IMR-90 (cell line): ENCODE measurements at regions not wholly inside any gene's neighbourhood (a gene's known extent, or its start where the extent isn't known, plus 50 kb on each side); places are given as distances from the start of the nearest gene placed in this dataset.

Source experiments
- ATAC-seq: fragments of 200-7000 bp; cut with Tn5 transposase; 2 replicates; pipeline ENCODE4 v1.9.1; 2020; ENCODE audit warnings: low read depth, mild to moderate bottlenecking, moderate library complexity
- BruUV-seq: library from RNA; stranded (reverse); fragments of 400-500 nt; replicated peaks from 2 replicates; lab custom pipeline; 2021; lab: Mats Ljungman, UMichigan
- CTCF ChIA-PET: fragments of 300-600 bp; formaldehyde crosslinking; extraction: SDS; loops from one replicate; lab custom pipeline; 2021; ENCODE audit warnings: antibody characterized with exemption; lab: Yijun Ruan, JAX
- POLR2A ChIA-PET: fragments of 300-600 bp; sonication (Branson Sonifier 250); formaldehyde crosslinking; loops from one replicate; lab custom pipeline; 2022; ENCODE audit warnings: antibody characterized with exemption; ENCODE audit not compliant: unreplicated experiment; lab: Charles Lee
- DNase-seq: peaks from one replicate; pipeline ENCODE4 v3.0.0; 2013
- H2AFZ ChIP-seq: replicated peaks from 2 replicates; pipeline ENCODE3; 2013; ENCODE audit warnings: low read length, mild to moderate bottlenecking; ENCODE audit not compliant: poor library complexity
- H2AK5ac ChIP-seq: 2 replicates; pipeline ENCODE4 v1.6.1; 2013; ENCODE audit warnings: low read depth, low read length, inconsistent platforms
- H2AK9ac ChIP-seq: replicated peaks from 2 replicates; pipeline ENCODE3; 2013; ENCODE audit warnings: mild to moderate bottlenecking, low read depth, low read length, moderate library complexity; ENCODE audit not compliant: poor library complexity
- H2BK120ac ChIP-seq: 2 replicates; pipeline ENCODE4 v1.6.1; 2013; ENCODE audit warnings: low read depth, low read length, inconsistent platforms
- H2BK15ac ChIP-seq: 3 replicates; pipeline ENCODE4 v1.6.1; 2013; ENCODE audit warnings: low read depth, low read length, inconsistent platforms
- H2BK20ac ChIP-seq: 2 replicates; pipeline ENCODE4 v1.6.1; 2013; ENCODE audit warnings: low read depth, mild to moderate bottlenecking, inconsistent platforms, low read length, moderate library complexity
- H2BK5ac ChIP-seq: 2 replicates; pipeline ENCODE4 v1.6.1; 2013; ENCODE audit warnings: mild to moderate bottlenecking, low read depth, low read length, inconsistent platforms; ENCODE audit not compliant: poor library complexity, severe bottlenecking
- H3K14ac ChIP-seq: replicated peaks from 2 replicates; pipeline ENCODE4 v1.6.1; 2013; ENCODE audit warnings: low read depth, low read length, inconsistent platforms
- H3K18ac ChIP-seq: 2 replicates; pipeline ENCODE4 v1.6.1; 2013; ENCODE audit warnings: low read depth, low read length, control low read depth
- H3K23ac ChIP-seq: 2 replicates; pipeline ENCODE4 v1.6.1; 2013; ENCODE audit warnings: low read depth, low read length, inconsistent platforms
- H3K27ac ChIP-seq: 2 replicates; pipeline ENCODE4 v1.5.1; 2013; ENCODE audit warnings: mild to moderate bottlenecking, control low read depth, low read length; ENCODE audit not compliant: insufficient read depth
- H3K27me3 ChIP-seq: 2 replicates; pipeline ENCODE4 v1.6.1; 2013; ENCODE audit warnings: low read length; ENCODE audit not compliant: control insufficient read depth, insufficient read depth
- H3K36me3 ChIP-seq: 2 replicates; pipeline ENCODE4 v1.6.1; 2013; ENCODE audit warnings: low read length, mixed read lengths; ENCODE audit not compliant: control insufficient read depth, insufficient read depth
- H3K4ac ChIP-seq: 2 replicates; pipeline ENCODE4 v1.6.1; 2013; ENCODE audit warnings: low read depth, low read length, inconsistent platforms
- H3K4me1 ChIP-seq: 2 replicates; pipeline ENCODE4 v1.6.1; 2013; ENCODE audit warnings: low read length, mixed read lengths; ENCODE audit not compliant: control insufficient read depth, insufficient read depth
- H3K4me2 ChIP-seq: 2 replicates; pipeline ENCODE4 v1.6.1; 2013; ENCODE audit warnings: low read depth, mild to moderate bottlenecking, control low read depth, low read length, moderate library complexity
- H3K4me3 ChIP-seq: 2 replicates; pipeline ENCODE4 v1.5.1; 2013; ENCODE audit warnings: low read depth, mild to moderate bottlenecking, control low read depth, low read length, moderate library complexity; ENCODE audit not compliant: insufficient read depth
- H3K56ac ChIP-seq: 2 replicates; pipeline ENCODE4 v1.6.1; 2013; ENCODE audit warnings: low read length, inconsistent platforms; ENCODE audit not compliant: insufficient read depth; ENCODE audit errors: extremely low read depth
- H3K79me1 ChIP-seq, 2 experiments: 2 replicates each; pipeline ENCODE4 v1.6.1; 2013; ENCODE audit warnings: low read length in 2 of 2, inconsistent platforms in 1 of 2, low read depth in 1 of 2
- H3K9ac ChIP-seq: 2 replicates; pipeline ENCODE4 v1.6.1; 2013; ENCODE audit warnings: low read depth, low read length, control low read depth
- H3K9me1 ChIP-seq: 2 replicates; pipeline ENCODE4 v1.6.1; 2013; ENCODE audit warnings: low read length, inconsistent platforms; ENCODE audit not compliant: insufficient read depth
- H3K9me3 ChIP-seq: 2 replicates; pipeline ENCODE4 v1.6.1; 2013; ENCODE audit warnings: low read length; ENCODE audit not compliant: control insufficient read depth, insufficient read depth
- H4K20me1 ChIP-seq: 2 replicates; pipeline ENCODE4 v1.6.1; 2013; ENCODE audit warnings: low read length, inconsistent platforms; ENCODE audit not compliant: insufficient read depth
- H4K5ac ChIP-seq: 2 replicates; pipeline ENCODE4 v1.6.1; 2013; ENCODE audit warnings: mild to moderate bottlenecking, low read depth, low read length, control low read depth
- H4K8ac ChIP-seq, 2 experiments: 2 replicates each; pipeline ENCODE4 v1.6.1; 2013; ENCODE audit warnings: low read depth in 2 of 2, low read length in 2 of 2, control low read depth in 1 of 2, inconsistent platforms in 1 of 2
- H4K91ac ChIP-seq: 2 replicates; pipeline ENCODE4 v1.6.1; 2013; ENCODE audit warnings: low read depth, low read length, inconsistent platforms; ENCODE audit not compliant: insufficient read depth
- BHLHE40 ChIP-seq: fragments of 150-350 bp; IDR thresholded peaks from 2 replicates; pipeline ENCODE4 v1.6.1; 2016; ENCODE audit warnings: mild to moderate bottlenecking, low read depth, low read length
- MAFK ChIP-seq: IDR thresholded peaks from 2 replicates; pipeline ENCODE4 v1.6.1; 2012; ENCODE audit warnings: low read depth, low read length, improper control_type of control experiment
- MAZ ChIP-seq: IDR thresholded peaks from 2 replicates; pipeline ENCODE4 v1.6.1; 2012; ENCODE audit warnings: low read depth, mild to moderate bottlenecking, low read length, improper control_type of control experiment, moderate library complexity, borderline replicate concordance
- NFE2L2 ChIP-seq: fragments of 150-350 bp; IDR thresholded peaks from 2 replicates; pipeline ENCODE4 v1.6.1; 2016; ENCODE audit warnings: low read depth, mild to moderate bottlenecking, low read length
- RAD21 ChIP-seq: IDR thresholded peaks from 2 replicates; pipeline ENCODE4 v1.6.1; 2012; ENCODE audit warnings: low read length, improper control_type of control experiment
- RCOR1 ChIP-seq: IDR thresholded peaks from 2 replicates; pipeline ENCODE4 v1.6.1; 2012; ENCODE audit warnings: mild to moderate bottlenecking, low read length, improper control_type of control experiment; ENCODE audit not compliant: insufficient replicate concordance
- WGBS, 2 experiments: methylation state at CpG; one replicate each; pipeline versions ENCODE4 v1.1.5 to v1.1.7; 2013; ENCODE audit warnings: missing lambda C conversion rate in 2 of 2; ENCODE audit not compliant: insufficient read length in 1 of 2; ENCODE audit errors: extremely low coverage in 2 of 2; 5-methylcytosine and 5-hydroxymethylcytosine counted together
- dilution Hi-C: fragments of 300-500 bp; cut with HindIII; formaldehyde crosslinking; loops from one replicate; pipeline ENCODE4 v1.14.3; 2018; ENCODE audit warnings: low sequenced_read_pairs; ENCODE audit not compliant: unreplicated experiment
- in situ Hi-C: fragments of 300-500 bp; cut with MboI; formaldehyde crosslinking; loops from 3 replicates; pipeline ENCODE4 v1.14.3; 2019; ENCODE audit warnings: low sequenced_read_pairs, inconsistent platforms, mixed read lengths
- intact Hi-C: fragments of 100-400 bp; cut with micrococcal nuclease; formaldehyde crosslinking; loops from 2 replicates; pipeline ENCODE4 v1.10.0; 2022
- TF ChIP-seq, protein P1 (sequence below): conservative IDR thresholded peaks from 2 replicates; pipeline ENCODE4 v1.5.1; 2012; ENCODE audit warnings: mild to moderate bottlenecking, low read depth, low read length, improper control_type of control experiment

DNA sequence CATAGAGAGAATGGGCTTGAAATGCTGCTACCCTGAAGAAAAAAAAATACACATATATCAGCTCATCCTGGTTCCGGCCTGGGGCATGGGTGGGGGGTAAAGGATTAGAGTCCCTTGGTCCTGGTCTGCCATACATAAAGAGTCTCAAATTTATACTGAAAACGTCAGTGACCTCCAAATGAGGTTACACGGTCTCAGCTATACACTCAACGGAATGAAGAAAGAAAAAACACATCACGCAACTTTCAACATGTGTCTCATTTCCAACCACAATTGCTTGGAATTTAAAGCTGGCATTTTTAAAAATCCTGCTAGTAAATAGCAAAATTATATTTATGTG is 612.8 kb downstream of the MCTP2 start:
- no TSS peak for BruUV-seq
- Histone ChIP-seq H3K56ac (no peak overlapping the region), H2BK15ac (no peak overlapping the region), H2AFZ (no peak overlapping the region), H3K4me3 (no peak overlapping the region), H2AK9ac (no peak overlapping the region), H4K91ac (no peak overlapping the region), H2BK5ac (no peak overlapping the region), H3K4me2 (no peak overlapping the region), H3K9me1 (no peaks in the 10 kb centered on the region), H2BK120ac (no peak overlapping the region), H3K9me3 (peaks cover 4% of the 10 kb centered on the region), H3K18ac (no peak overlapping the region), H4K8ac (no peak overlapping the region), H4K5ac (no peak overlapping the region), H3K4ac (no peak overlapping the region), H3K9ac (no peak overlapping the region), H3K23ac (no peak overlapping the region), H4K20me1 (no peaks in the 10 kb centered on the region), H3K14ac (no peak overlapping the region), H3K79me1 (no peaks in the 10 kb centered on the region), H3K4me1 (no peaks in the 10 kb centered on the region), H2AK5ac (no peak overlapping the region), H3K36me3 (no peaks in the 10 kb centered on the region), H3K27me3 (no peaks in the 10 kb centered on the region), H2BK20ac (no peak overlapping the region), H3K27ac (no peak overlapping the region)
- in situ Hi-C loops = no loop called here
- TF ChIP-seq NFE2L2 = no peak
- TF ChIP-seq MAZ = no peak
- TF ChIP-seq, protein P1, sequence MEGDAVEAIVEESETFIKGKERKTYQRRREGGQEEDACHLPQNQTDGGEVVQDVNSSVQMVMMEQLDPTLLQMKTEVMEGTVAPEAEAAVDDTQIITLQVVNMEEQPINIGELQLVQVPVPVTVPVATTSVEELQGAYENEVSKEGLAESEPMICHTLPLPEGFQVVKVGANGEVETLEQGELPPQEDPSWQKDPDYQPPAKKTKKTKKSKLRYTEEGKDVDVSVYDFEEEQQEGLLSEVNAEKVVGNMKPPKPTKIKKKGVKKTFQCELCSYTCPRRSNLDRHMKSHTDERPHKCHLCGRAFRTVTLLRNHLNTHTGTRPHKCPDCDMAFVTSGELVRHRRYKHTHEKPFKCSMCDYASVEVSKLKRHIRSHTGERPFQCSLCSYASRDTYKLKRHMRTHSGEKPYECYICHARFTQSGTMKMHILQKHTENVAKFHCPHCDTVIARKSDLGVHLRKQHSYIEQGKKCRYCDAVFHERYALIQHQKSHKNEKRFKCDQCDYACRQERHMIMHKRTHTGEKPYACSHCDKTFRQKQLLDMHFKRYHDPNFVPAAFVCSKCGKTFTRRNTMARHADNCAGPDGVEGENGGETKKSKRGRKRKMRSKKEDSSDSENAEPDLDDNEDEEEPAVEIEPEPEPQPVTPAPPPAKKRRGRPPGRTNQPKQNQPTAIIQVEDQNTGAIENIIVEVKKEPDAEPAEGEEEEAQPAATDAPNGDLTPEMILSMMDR = no peak
- TF ChIP-seq MAFK = no peak
- no peak for TF ChIP-seq RCOR1
- TF ChIP-seq RAD21 = no peak
- TF ChIP-seq BHLHE40 = no peak
- dilution Hi-C loops = no loop called here
- intact Hi-C loops = no loop called here
- DNase-seq = no peak
- ChIA-PET CTCF (no interaction called here), POLR2A (no interaction called here)
- no CpG with 5 or more reads among the region's 5 CpGs for WGBS, 2 experiments
- no peak for ATAC-seq
